Nephron (organoid): ENCODE measurements at regions not wholly inside any gene's neighbourhood (a gene's known extent, or its start where the extent isn't known, plus 50 kb on each side); places are given as distances from the start of the nearest gene placed in this dataset.

Source experiments
- H3K27ac Mint-ChIP-seq, 3 experiments: 2 replicates each; pipeline ENCODE4 v1.8.0; 2020; ENCODE audit warnings: mixed read lengths in 3 of 3, mild to moderate bottlenecking in 2 of 3, moderate library complexity in 1 of 3
- H3K27me3 Mint-ChIP-seq: 2 replicates; pipeline ENCODE4 v1.8.0; 2021; ENCODE audit warnings: low read depth, mild to moderate bottlenecking, moderate library complexity, mixed read lengths
- H3K36me3 Mint-ChIP-seq: 2 replicates; pipeline ENCODE4 v1.8.0; 2020; ENCODE audit warnings: low read depth, mixed read lengths
- H3K4me1 Mint-ChIP-seq: 2 replicates; pipeline ENCODE4 v1.8.0; 2020; ENCODE audit warnings: mixed read lengths
- H3K4me3 Mint-ChIP-seq, 3 experiments: 2 replicates each; pipeline ENCODE4 v1.8.0; 2020; ENCODE audit warnings: mild to moderate bottlenecking in 3 of 3, mixed read lengths in 3 of 3, moderate library complexity in 2 of 3
- H3K9me3 Mint-ChIP-seq: 2 replicates; pipeline ENCODE4 v1.8.0; 2020; ENCODE audit warnings: mixed read lengths
- CTCF ChIP-seq, 3 experiments: fragments of 200-600 bp; sonication (generic); IDR thresholded peaks; one replicate each; pipeline ENCODE4 v1.5.0; 2021; ENCODE audit warnings: antibody characterized with exemption in 3 of 3; ENCODE audit not compliant: unreplicated experiment in 3 of 3

GRCh38 chr1:181918880-181919525 is 142.5 kb downstream of the ZNF648 start:
- H3K9me3 Mint-ChIP-seq = peaks cover 4% of the 10 kb centered on the region
- H3K4me3 Mint-ChIP-seq = no peak overlapping the region
- H3K27me3 Mint-ChIP-seq = peaks cover 9% of the 10 kb centered on the region
- no peaks in the 10 kb centered on the region for H3K36me3 Mint-ChIP-seq
- no peak overlapping the region for H3K27ac Mint-ChIP-seq
- H3K4me1 Mint-ChIP-seq = no peaks in the 10 kb centered on the region
- no peak for TF ChIP-seq CTCF (IDR thresholded peaks at IDR 0.05; ENCODE audit: unreplicated experiment in 3 of 3)

- H3K9me3 Mint-ChIP-seq = no peaks in the 10 kb centered on the region
- H3K27me3 Mint-ChIP-seq = peaks cover 13% of the 10 kb centered on the region
- TF ChIP-seq CTCF (IDR thresholded peaks at IDR 0.05; ENCODE audit: unreplicated experiment in 3 of 3) = no peak
- no peak overlapping the region for H3K27ac Mint-ChIP-seq
- H3K36me3 Mint-ChIP-seq = no peaks in the 10 kb centered on the region
- H3K4me1 Mint-ChIP-seq = no peaks in the 10 kb centered on the region
- no peak overlapping the region for H3K4me3 Mint-ChIP-seq
Observed at GRCh38 chr1:181911715-181912114, 149.8 kb downstream of the ZNF648 start.

- Mint-ChIP-seq H3K4me3 (no peak overlapping the region), H3K9me3 (no peaks in the 10 kb centered on the region), H3K27me3 (peaks cover 11% of the 10 kb centered on the region), H3K27ac (no peak overlapping the region), H3K4me1 (no peaks in the 10 kb centered on the region), H3K36me3 (no peaks in the 10 kb centered on the region)
- TF ChIP-seq CTCF (IDR thresholded peaks at IDR 0.05; ENCODE audit: unreplicated experiment in 3 of 3) = no peak
Observed at GRCh38 chr1:181910905-181911304, 150.6 kb downstream of the ZNF648 start.

- peaks cover 8% of the 10 kb centered on the region for H3K27me3 Mint-ChIP-seq
- H3K27ac Mint-ChIP-seq = no peak overlapping the region
- H3K4me1 Mint-ChIP-seq = no peaks in the 10 kb centered on the region
- no peak overlapping the region for H3K4me3 Mint-ChIP-seq
- H3K36me3 Mint-ChIP-seq = no peaks in the 10 kb centered on the region
- H3K9me3 Mint-ChIP-seq = no peaks in the 10 kb centered on the region
- TF ChIP-seq CTCF (IDR thresholded peaks at IDR 0.05; ENCODE audit: unreplicated experiment in 3 of 3) = no peak
Observed at GRCh38 chr1:181909010-181909409, 152.5 kb downstream of the ZNF648 start.

- Mint-ChIP-seq H3K4me3 (no peak overlapping the region), H3K27ac (no peak overlapping the region), H3K4me1 (no peaks in the 10 kb centered on the region), H3K27me3 (no peaks in the 10 kb centered on the region), H3K36me3 (no peaks in the 10 kb centered on the region), H3K9me3 (no peaks in the 10 kb centered on the region)
- TF ChIP-seq CTCF (IDR thresholded peaks at IDR 0.05; ENCODE audit: unreplicated experiment in 3 of 3) = no peak
Observed at GRCh38 chr1:181906631-181907030, 154.9 kb downstream of the ZNF648 start.

GRCh38 chr1:181905944-181906597 is 155.4 kb downstream of the ZNF648 start:
- Mint-ChIP-seq H3K9me3 (no peaks in the 10 kb centered on the region), H3K4me1 (no peaks in the 10 kb centered on the region), H3K27me3 (no peaks in the 10 kb centered on the region), H3K36me3 (no peaks in the 10 kb centered on the region), H3K27ac (no peak overlapping the region), H3K4me3 (no peak overlapping the region)
- no peak for TF ChIP-seq CTCF (IDR thresholded peaks at IDR 0.05; ENCODE audit: unreplicated experiment in 3 of 3)
